Osteoblast (primary cell): ENCODE measurements at regions not wholly inside any gene's neighbourhood (a gene's known extent, or its start where the extent isn't known, plus 50 kb on each side); places are given as distances from the start of the nearest gene placed in this dataset.

Source experiments
- DNase-seq: peaks from one replicate; pipeline ENCODE4 v3.0.0; 2011; ENCODE audit warnings: low spot score, mixed read lengths; ENCODE audit not compliant: insufficient read length; ENCODE audit errors: missing footprints
- H2AFZ ChIP-seq: 2 replicates; pipeline ENCODE4 v1.6.0; 2011; ENCODE audit warnings: mild to moderate bottlenecking, low read length
- H3K27ac ChIP-seq: 2 replicates; pipeline ENCODE4 v1.5.1; 2011; ENCODE audit warnings: mild to moderate bottlenecking, low read depth, low read length, moderate library complexity
- H3K27me3 ChIP-seq: 2 replicates; pipeline ENCODE4 v1.6.0; 2012; ENCODE audit warnings: mild to moderate bottlenecking, control low read depth, inconsistent platforms, low read length, moderate library complexity; ENCODE audit not compliant: insufficient read depth
- H3K36me3 ChIP-seq: 2 replicates; pipeline ENCODE4 v1.5.1; 2011; ENCODE audit warnings: mild to moderate bottlenecking, low read length, control low read depth, moderate library complexity; ENCODE audit not compliant: insufficient read depth
- H3K4me1 ChIP-seq: 2 replicates; pipeline ENCODE4 v1.5.1; 2011; ENCODE audit warnings: mild to moderate bottlenecking, low read length, control low read depth, moderate library complexity; ENCODE audit not compliant: insufficient read depth
- H3K4me2 ChIP-seq: 2 replicates; pipeline ENCODE4 v1.6.0; 2011; ENCODE audit warnings: mild to moderate bottlenecking, low read length; ENCODE audit not compliant: insufficient read depth
- H3K4me3 ChIP-seq: fragments of 200-600 bp; sonication (generic); 3 replicates; pipeline ENCODE4 v1.5.1; 2012; ENCODE audit warnings: mild to moderate bottlenecking, low read length, inconsistent platforms; ENCODE audit not compliant: insufficient read depth
- H3K79me2 ChIP-seq: 2 replicates; pipeline ENCODE4 v1.6.0; 2012; ENCODE audit warnings: mild to moderate bottlenecking, low read length, control low read depth, inconsistent platforms; ENCODE audit not compliant: insufficient read depth
- H3K9me3 ChIP-seq: 2 replicates; pipeline ENCODE4 v1.5.1; 2011; ENCODE audit warnings: low read depth, low read length, control low read depth
- H4K20me1 ChIP-seq: 2 replicates; pipeline ENCODE4 v1.6.0; 2012; ENCODE audit warnings: mild to moderate bottlenecking, low read length, control low read depth; ENCODE audit not compliant: insufficient read depth
- TF ChIP-seq, protein P1 (sequence below): IDR thresholded peaks from 2 replicates; pipeline ENCODE4 v1.5.1; 2011; ENCODE audit warnings: mild to moderate bottlenecking, low read depth, low read length, moderate library complexity; ENCODE audit errors: extremely low read depth

DNA sequence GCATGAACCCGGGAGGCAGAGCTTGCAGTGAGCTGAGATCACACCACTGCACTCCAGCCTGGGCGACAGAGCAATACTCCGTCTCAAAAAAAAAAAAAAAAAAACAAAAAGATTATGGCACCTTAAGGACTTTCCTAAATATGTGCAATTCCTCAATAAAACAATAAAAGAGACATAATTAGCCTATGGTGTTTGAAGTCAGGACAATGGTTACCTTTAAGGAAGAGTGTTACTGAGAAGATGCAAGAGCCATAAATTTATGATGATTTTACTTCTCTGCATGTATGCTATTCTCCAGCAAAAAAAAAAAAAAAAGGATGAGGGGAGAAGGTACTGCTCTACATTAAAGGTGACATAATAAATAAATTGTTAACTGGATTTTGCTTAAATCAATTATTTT is 208.2 kb upstream of the STK17B start:
- H3K4me3 ChIP-seq, result no peak overlapping the region
- H3K9me3 ChIP-seq, result no peaks in the 10 kb centered on the region
- no peak for DNase-seq
- no peaks in the 10 kb centered on the region for H3K4me1 ChIP-seq
- H3K27me3 ChIP-seq, result no peaks in the 10 kb centered on the region
- H3K36me3 ChIP-seq, result no peaks in the 10 kb centered on the region
- TF ChIP-seq, protein P1, sequence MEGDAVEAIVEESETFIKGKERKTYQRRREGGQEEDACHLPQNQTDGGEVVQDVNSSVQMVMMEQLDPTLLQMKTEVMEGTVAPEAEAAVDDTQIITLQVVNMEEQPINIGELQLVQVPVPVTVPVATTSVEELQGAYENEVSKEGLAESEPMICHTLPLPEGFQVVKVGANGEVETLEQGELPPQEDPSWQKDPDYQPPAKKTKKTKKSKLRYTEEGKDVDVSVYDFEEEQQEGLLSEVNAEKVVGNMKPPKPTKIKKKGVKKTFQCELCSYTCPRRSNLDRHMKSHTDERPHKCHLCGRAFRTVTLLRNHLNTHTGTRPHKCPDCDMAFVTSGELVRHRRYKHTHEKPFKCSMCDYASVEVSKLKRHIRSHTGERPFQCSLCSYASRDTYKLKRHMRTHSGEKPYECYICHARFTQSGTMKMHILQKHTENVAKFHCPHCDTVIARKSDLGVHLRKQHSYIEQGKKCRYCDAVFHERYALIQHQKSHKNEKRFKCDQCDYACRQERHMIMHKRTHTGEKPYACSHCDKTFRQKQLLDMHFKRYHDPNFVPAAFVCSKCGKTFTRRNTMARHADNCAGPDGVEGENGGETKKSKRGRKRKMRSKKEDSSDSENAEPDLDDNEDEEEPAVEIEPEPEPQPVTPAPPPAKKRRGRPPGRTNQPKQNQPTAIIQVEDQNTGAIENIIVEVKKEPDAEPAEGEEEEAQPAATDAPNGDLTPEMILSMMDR, result no peak
- no peaks in the 10 kb centered on the region for H3K79me2 ChIP-seq
- H4K20me1 ChIP-seq, result no peaks in the 10 kb centered on the region
- no peak overlapping the region for H3K27ac ChIP-seq
- no peak overlapping the region for H3K4me2 ChIP-seq
- no peak overlapping the region for H2AFZ ChIP-seq

DNA sequence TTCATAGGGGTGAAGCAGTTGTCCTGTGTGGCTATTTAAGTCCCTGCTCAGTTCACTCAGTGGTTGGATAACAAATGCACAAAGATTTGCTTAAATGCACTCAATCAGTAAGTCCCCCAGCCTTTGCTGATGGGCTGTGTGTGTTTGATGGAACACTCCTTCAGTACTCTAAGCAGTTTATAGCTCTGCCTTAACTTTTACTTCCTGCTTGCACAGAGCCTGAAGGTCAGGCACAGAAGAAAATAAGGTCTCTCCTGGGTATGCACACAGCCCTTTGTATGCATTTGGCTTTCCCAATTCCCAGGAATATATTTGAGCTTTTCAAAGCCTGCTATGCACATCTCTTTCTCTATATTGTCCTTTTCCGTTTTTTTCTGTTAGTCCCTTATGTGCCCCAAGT is 208.7 kb upstream of the STK17B start:
- no peaks in the 10 kb centered on the region for H3K27me3 ChIP-seq
- no peaks in the 10 kb centered on the region for H3K79me2 ChIP-seq
- H3K4me1 ChIP-seq, result no peaks in the 10 kb centered on the region
- no peaks in the 10 kb centered on the region for H3K9me3 ChIP-seq
- no peaks in the 10 kb centered on the region for H4K20me1 ChIP-seq
- no peak overlapping the region for H2AFZ ChIP-seq
- TF ChIP-seq, protein P1, result no peak
- no peak overlapping the region for H3K27ac ChIP-seq
- no peak overlapping the region for H3K4me2 ChIP-seq
- no peak overlapping the region for H3K4me3 ChIP-seq
- H3K36me3 ChIP-seq, result no peaks in the 10 kb centered on the region
- DNase-seq, result peak; percentile 52

DNA sequence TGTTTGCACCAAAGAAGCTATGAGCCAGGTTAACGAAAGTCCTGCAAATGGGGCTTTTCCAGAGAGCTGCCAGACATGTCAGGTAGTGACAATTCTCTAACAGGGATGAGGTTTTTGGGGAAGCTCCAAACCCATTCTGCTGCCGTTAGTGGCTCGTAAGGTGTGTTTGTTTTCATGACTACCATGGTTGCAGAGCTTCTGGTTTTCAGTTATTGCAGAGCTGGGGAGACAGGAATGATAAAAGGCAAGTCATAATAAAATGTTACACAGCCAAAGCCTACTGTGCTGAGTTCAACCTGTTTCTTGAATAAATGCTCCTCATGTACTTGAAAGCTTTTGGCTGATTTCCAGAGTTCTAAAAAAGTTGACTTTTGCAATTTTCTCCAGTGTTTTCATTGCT is 209.2 kb upstream of the STK17B start:
- TF ChIP-seq, protein P1, result no peak
- Histone ChIP-seq H3K79me2 (no peaks in the 10 kb centered on the region), H3K27ac (no peak overlapping the region), H3K4me2 (no peak overlapping the region), H3K9me3 (no peaks in the 10 kb centered on the region), H3K4me3 (no peak overlapping the region), H3K36me3 (no peaks in the 10 kb centered on the region), H3K27me3 (no peaks in the 10 kb centered on the region), H2AFZ (no peak overlapping the region), H4K20me1 (no peaks in the 10 kb centered on the region), H3K4me1 (no peaks in the 10 kb centered on the region)
- no peak for DNase-seq

DNA sequence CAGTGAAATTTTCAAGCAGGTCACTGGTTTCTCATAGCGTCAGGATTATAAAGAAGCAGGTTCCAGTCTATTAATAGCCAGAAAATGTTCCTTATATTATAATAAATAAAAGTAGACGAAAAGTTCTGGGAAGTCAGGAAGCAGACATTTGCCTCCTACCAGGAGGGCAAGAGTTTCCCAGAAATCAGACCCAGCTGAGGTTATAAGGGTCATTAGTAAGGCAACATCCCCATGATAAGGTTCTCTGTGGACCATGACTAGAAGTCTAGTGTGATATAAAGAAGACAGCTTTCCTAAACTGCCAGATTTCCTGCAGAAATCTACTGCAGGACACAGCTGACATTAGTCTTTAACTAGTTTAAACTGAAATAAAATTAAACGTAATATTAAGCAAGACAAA is 210.1 kb upstream of the STK17B start:
- Histone ChIP-seq H3K4me2 (no peak overlapping the region), H3K4me3 (no peak overlapping the region), H3K36me3 (no peaks in the 10 kb centered on the region), H3K27ac (no peak overlapping the region), H2AFZ (no peak overlapping the region), H3K27me3 (no peaks in the 10 kb centered on the region), H3K9me3 (no peaks in the 10 kb centered on the region), H3K4me1 (no peaks in the 10 kb centered on the region), H4K20me1 (no peaks in the 10 kb centered on the region), H3K79me2 (no peaks in the 10 kb centered on the region)
- DNase-seq, result no peak
- TF ChIP-seq, protein P1, result no peak
